ENCODE measurements at regions not wholly inside any gene's neighbourhood (a gene's known extent, or its start where the extent isn't known, plus 50 kb on each side); places are given as distances from the start of the nearest gene placed in this dataset.

GRCh38 chr9:30310711-30311110, 2073.7 kb upstream of the ACO1 start:
- ChIA-PET CTCF (no interaction called here), POLR2A (ENCODE audit: unreplicated experiment) (no interaction called here)
- intact Hi-C loops (cut with micrococcal nuclease; ENCODE audit: unreplicated experiment), result no loop called here
- no peaks in the 10 kb centered on the region for H3K79me2 ChIP-seq (ENCODE audit: low read depth)
- no peaks in the 10 kb centered on the region for H3K9me3 ChIP-seq (ENCODE audit: insufficient read depth, low read depth)
- no peaks in the 10 kb centered on the region for H4K20me1 ChIP-seq (ENCODE audit: insufficient read depth)
- no peak overlapping the region for H3K4me2 ChIP-seq
- DNase-seq, result no peak
- H2AFZ ChIP-seq, result no peak overlapping the region
- H3K4me1 ChIP-seq (replicated peaks; ENCODE audit: insufficient read depth), result no peaks in the 10 kb centered on the region
- no peaks in the 10 kb centered on the region for H3K9me2 ChIP-seq (ENCODE audit: insufficient read depth)
- TF ChIP-seq EZH2 (IDR thresholded peaks at IDR 0.05; ENCODE audit: low read depth), result no peak
- no peak for TF ChIP-seq CTCF (conservative IDR thresholded peaks at IDR 0.05)
- BruUV-seq (replicated peaks), result no TSS peak
- no peaks in the 10 kb centered on the region for H3F3A ChIP-seq (ENCODE audit: insufficient read depth, low read depth)
- no peaks in the 10 kb centered on the region for H3K36me3 ChIP-seq (ENCODE audit: low read depth)
- H3K4me3 ChIP-seq, result no peak overlapping the region
- no peak overlapping the region for H3K27ac ChIP-seq
- no peaks in the 10 kb centered on the region for H3K27me3 ChIP-seq (ENCODE audit: insufficient read depth, low read depth)

- Histone ChIP-seq H3K4me2 (no peak overlapping the region), H2AFZ (no peak overlapping the region), H3K9me3 (ENCODE audit: insufficient read depth, low read depth) (no peaks in the 10 kb centered on the region), H3K27ac (no peak overlapping the region), H3K27me3 (ENCODE audit: insufficient read depth, low read depth) (no peaks in the 10 kb centered on the region), H3K4me3 (no peak overlapping the region), H3K79me2 (ENCODE audit: low read depth) (no peaks in the 10 kb centered on the region), H3K36me3 (ENCODE audit: low read depth) (no peaks in the 10 kb centered on the region), H4K20me1 (ENCODE audit: insufficient read depth) (no peaks in the 10 kb centered on the region), H3K4me1 (replicated peaks; ENCODE audit: insufficient read depth) (no peaks in the 10 kb centered on the region), H3K9me2 (ENCODE audit: insufficient read depth) (no peaks in the 10 kb centered on the region), H3F3A (ENCODE audit: insufficient read depth, low read depth) (no peaks in the 10 kb centered on the region)
- intact Hi-C loops (cut with micrococcal nuclease; ENCODE audit: unreplicated experiment), result no loop called here
- no peak for DNase-seq
- ChIA-PET POLR2A (ENCODE audit: unreplicated experiment) (no interaction called here), CTCF (no interaction called here)
- BruUV-seq (replicated peaks), result no TSS peak
- TF ChIP-seq CTCF (conservative IDR thresholded peaks at IDR 0.05) (no peak), EZH2 (IDR thresholded peaks at IDR 0.05; ENCODE audit: low read depth) (no peak)
These were observed 2055.0 kb upstream of the ACO1 start for GRCh38 chr9:30329431-30329830.

- H3F3A ChIP-seq (ENCODE audit: insufficient read depth, low read depth), result no peaks in the 10 kb centered on the region
- no peaks in the 10 kb centered on the region for H3K27me3 ChIP-seq (ENCODE audit: insufficient read depth, low read depth)
- no peaks in the 10 kb centered on the region for H3K4me1 ChIP-seq (replicated peaks; ENCODE audit: insufficient read depth)
- no TSS peak for BruUV-seq (replicated peaks)
- no peak overlapping the region for H2AFZ ChIP-seq
- TF ChIP-seq EZH2 (IDR thresholded peaks at IDR 0.05; ENCODE audit: low read depth) (no peak), CTCF (conservative IDR thresholded peaks at IDR 0.05) (no peak)
- H3K27ac ChIP-seq, result no peak overlapping the region
- no peaks in the 10 kb centered on the region for H3K79me2 ChIP-seq (ENCODE audit: low read depth)
- ChIA-PET CTCF (interaction anchor here (0.6 kb wide), 1 partner anchor 417 kb away, joined by 3 read pairs; no protein-coding TSS in a partner anchor), POLR2A (ENCODE audit: unreplicated experiment) (no interaction called here)
- H3K9me3 ChIP-seq (ENCODE audit: insufficient read depth, low read depth), result no peaks in the 10 kb centered on the region
- no peak overlapping the region for H3K4me2 ChIP-seq
- intact Hi-C loops (cut with micrococcal nuclease; ENCODE audit: unreplicated experiment), result no loop called here
- no peaks in the 10 kb centered on the region for H3K9me2 ChIP-seq (ENCODE audit: insufficient read depth)
- no peaks in the 10 kb centered on the region for H3K36me3 ChIP-seq (ENCODE audit: low read depth)
- no peak for DNase-seq
- H4K20me1 ChIP-seq (ENCODE audit: insufficient read depth), result no peaks in the 10 kb centered on the region
- H3K4me3 ChIP-seq, result no peak overlapping the region
These were observed 2035.5 kb upstream of the ACO1 start for GRCh38 chr9:30348904-30349303.

All from PC-9 (cell line).